Vagina (tissue), 2 donors: ENCODE measurements at regions not wholly inside any gene's neighbourhood (a gene's known extent, or its start where the extent isn't known, plus 50 kb on each side); places are given as distances from the start of the nearest gene placed in this dataset.

Experiments used
- DNase-seq, 2 donors: peaks; one replicate each; pipeline ENCODE4 v3.0.0-alpha.2; 2017; ENCODE audit errors: extremely low spot score in 2 of 2
- H3K27ac ChIP-seq: fragments of 200-600 bp; sonication (generic); one replicate; pipeline ENCODE4 v1.5.1; 2019
- H3K27me3 ChIP-seq: fragments of 200-600 bp; sonication (generic); one replicate; pipeline ENCODE4 v1.5.1; 2019
- H3K36me3 ChIP-seq, 2 donors: fragments of 200-600 bp; sonication (generic); one replicate each; pipeline ENCODE4 v1.5.1; 2017 to 2019
- H3K4me1 ChIP-seq: fragments of 200-600 bp; sonication (generic); one replicate; pipeline ENCODE4 v1.5.1; 2019
- H3K4me3 ChIP-seq, 2 donors: fragments of 200-600 bp; sonication (generic); 1 replicate in 1 of 2; 2 replicates in 1 of 2; pipeline ENCODE4 v1.5.1; 2016 to 2019
- H3K9me3 ChIP-seq: fragments of 200-600 bp; sonication (generic); one replicate; pipeline ENCODE4 v1.5.1; 2019
- POLR2A ChIP-seq, 2 donors: fragments of 450-650 bp; IDR thresholded peaks; one replicate each; pipeline ENCODE4 v1.6.1; 2017; ENCODE audit warnings: antibody characterized with exemption in 2 of 2, mild to moderate bottlenecking in 2 of 2, moderate library complexity in 2 of 2
- POLR2AphosphoS5 ChIP-seq, 2 donors: sonication (generic); formaldehyde crosslinking; IDR thresholded peaks; one replicate each; pipeline ENCODE4 v1.9.0; 2017; ENCODE audit warnings: antibody characterized with exemption in 2 of 2, mild to moderate bottlenecking in 2 of 2, low read depth in 1 of 2; ENCODE audit not compliant: insufficient read depth in 1 of 2
- intact Hi-C: fragments of 100-400 bp; cut with DNase I; formaldehyde crosslinking; loops from one replicate; pipeline ENCODE4 v1.15.1; 2023
- TF ChIP-seq, protein P1 (sequence below), 3 experiments: fragments of 450-650 bp in 2 of 3; fragments of 200-600 bp in 1 of 3; sonication (generic) in 1 of 3; IDR thresholded peaks; one replicate each; pipeline ENCODE4 v1.5.1; 2017 to 2019; ENCODE audit warnings: antibody characterized with exemption in 3 of 3, mild to moderate bottlenecking in 2 of 3, moderate library complexity in 2 of 3

DNA sequence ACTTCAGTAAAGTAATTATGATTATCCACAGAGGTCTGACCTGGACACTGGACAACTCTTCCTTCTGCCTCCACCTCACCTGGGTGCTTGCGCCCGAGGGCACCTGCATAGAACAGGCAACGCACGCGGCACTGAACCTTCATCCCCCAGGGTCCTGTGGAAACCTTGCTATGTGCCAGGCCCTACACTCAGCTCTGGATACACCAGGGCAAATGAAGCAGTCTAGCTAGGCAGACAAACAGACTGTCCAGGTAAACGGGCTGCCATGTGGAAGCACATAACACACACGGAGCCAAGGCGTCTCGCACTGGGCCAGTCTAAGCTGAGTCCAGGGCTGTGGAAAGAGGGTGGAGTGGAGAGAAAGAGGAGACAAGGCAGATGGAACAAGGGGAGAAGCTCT lies 109.3 kb upstream of the AFDN start:
- Histone ChIP-seq H3K27ac (no peak overlapping the region), H3K27me3 (no peaks in the 10 kb centered on the region), H3K4me3 (no peak overlapping the region), H3K9me3 (no peaks in the 10 kb centered on the region), H3K4me1 (no peaks in the 10 kb centered on the region), H3K36me3 (no peaks in the 10 kb centered on the region)
- intact Hi-C loops: no loop called here
- TF ChIP-seq, protein P1, sequence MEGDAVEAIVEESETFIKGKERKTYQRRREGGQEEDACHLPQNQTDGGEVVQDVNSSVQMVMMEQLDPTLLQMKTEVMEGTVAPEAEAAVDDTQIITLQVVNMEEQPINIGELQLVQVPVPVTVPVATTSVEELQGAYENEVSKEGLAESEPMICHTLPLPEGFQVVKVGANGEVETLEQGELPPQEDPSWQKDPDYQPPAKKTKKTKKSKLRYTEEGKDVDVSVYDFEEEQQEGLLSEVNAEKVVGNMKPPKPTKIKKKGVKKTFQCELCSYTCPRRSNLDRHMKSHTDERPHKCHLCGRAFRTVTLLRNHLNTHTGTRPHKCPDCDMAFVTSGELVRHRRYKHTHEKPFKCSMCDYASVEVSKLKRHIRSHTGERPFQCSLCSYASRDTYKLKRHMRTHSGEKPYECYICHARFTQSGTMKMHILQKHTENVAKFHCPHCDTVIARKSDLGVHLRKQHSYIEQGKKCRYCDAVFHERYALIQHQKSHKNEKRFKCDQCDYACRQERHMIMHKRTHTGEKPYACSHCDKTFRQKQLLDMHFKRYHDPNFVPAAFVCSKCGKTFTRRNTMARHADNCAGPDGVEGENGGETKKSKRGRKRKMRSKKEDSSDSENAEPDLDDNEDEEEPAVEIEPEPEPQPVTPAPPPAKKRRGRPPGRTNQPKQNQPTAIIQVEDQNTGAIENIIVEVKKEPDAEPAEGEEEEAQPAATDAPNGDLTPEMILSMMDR (IDR thresholded peaks at IDR 0.05): no peak
- TF ChIP-seq POLR2AphosphoS5 (IDR thresholded peaks at IDR 0.05; ENCODE audit: insufficient read depth in 1 of 2, low read depth in 1 of 2): no peak
- TF ChIP-seq POLR2A (IDR thresholded peaks at IDR 0.05): no peak
- peak in 1 of 2 donors; percentile 64 for DNase-seq

DNA sequence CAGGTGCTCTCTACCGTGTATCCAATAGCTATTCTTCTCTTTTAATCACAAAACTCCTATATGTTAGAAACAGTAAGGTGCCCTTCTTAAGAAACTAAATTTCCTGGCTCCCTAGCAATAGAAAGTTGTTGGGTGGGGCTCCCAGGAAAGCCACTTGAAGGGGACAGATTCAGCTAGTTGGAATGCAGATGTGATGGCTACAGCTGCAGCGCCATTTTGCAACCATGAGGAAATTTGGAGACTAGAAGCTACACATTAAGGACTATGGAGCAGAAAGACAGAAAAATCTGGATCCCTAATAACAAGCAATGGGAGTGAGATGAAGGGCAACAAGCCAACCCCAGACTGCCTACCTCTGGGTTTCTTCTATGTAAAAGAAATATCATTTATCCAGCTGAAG lies 108.8 kb upstream of the AFDN start:
- peak in 1 of 2 donors; percentile 37 for DNase-seq
- H3K27ac ChIP-seq: no peak overlapping the region
- H3K4me1 ChIP-seq: no peaks in the 10 kb centered on the region
- TF ChIP-seq, protein P1 (IDR thresholded peaks at IDR 0.05): no peak
- TF ChIP-seq POLR2A (IDR thresholded peaks at IDR 0.05) (no peak), POLR2AphosphoS5 (IDR thresholded peaks at IDR 0.05; ENCODE audit: insufficient read depth in 1 of 2, low read depth in 1 of 2) (no peak)
- no peaks in the 10 kb centered on the region for H3K27me3 ChIP-seq
- no peaks in the 10 kb centered on the region for H3K9me3 ChIP-seq
- intact Hi-C loops: no loop called here
- no peaks in the 10 kb centered on the region for H3K36me3 ChIP-seq
- H3K4me3 ChIP-seq: no peak overlapping the region

DNA sequence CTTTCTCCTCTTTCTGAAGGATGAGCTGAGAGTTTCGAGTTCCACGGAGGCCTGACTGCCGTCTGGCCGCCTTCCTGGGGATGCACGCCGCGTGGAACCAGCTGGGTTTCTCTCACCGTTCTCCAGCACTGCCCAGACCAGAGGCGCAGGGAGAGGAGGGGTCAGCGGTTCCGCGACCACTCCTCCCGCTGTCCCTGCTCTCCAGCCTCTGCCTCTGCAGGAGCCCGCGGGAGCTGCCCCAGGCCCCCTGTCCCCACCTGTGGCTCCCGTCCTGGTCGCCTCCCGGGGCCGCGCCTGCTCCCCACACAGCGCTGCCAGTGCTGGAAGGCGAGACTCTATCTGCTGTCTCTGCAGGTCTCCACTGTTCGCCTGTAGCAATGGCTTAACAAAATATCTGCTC lies 106.8 kb upstream of the AFDN start:
- Histone ChIP-seq H3K9me3 (no peaks in the 10 kb centered on the region), H3K27me3 (no peaks in the 10 kb centered on the region), H3K36me3 (no peaks in the 10 kb centered on the region), H3K27ac (no peak overlapping the region), H3K4me1 (no peaks in the 10 kb centered on the region), H3K4me3 (no peak overlapping the region)
- no peak for TF ChIP-seq POLR2AphosphoS5 (IDR thresholded peaks at IDR 0.05; ENCODE audit: insufficient read depth in 1 of 2, low read depth in 1 of 2)
- TF ChIP-seq POLR2A (IDR thresholded peaks at IDR 0.05): no peak
- intact Hi-C loops: no loop called here
- DNase-seq: no peak

DNA sequence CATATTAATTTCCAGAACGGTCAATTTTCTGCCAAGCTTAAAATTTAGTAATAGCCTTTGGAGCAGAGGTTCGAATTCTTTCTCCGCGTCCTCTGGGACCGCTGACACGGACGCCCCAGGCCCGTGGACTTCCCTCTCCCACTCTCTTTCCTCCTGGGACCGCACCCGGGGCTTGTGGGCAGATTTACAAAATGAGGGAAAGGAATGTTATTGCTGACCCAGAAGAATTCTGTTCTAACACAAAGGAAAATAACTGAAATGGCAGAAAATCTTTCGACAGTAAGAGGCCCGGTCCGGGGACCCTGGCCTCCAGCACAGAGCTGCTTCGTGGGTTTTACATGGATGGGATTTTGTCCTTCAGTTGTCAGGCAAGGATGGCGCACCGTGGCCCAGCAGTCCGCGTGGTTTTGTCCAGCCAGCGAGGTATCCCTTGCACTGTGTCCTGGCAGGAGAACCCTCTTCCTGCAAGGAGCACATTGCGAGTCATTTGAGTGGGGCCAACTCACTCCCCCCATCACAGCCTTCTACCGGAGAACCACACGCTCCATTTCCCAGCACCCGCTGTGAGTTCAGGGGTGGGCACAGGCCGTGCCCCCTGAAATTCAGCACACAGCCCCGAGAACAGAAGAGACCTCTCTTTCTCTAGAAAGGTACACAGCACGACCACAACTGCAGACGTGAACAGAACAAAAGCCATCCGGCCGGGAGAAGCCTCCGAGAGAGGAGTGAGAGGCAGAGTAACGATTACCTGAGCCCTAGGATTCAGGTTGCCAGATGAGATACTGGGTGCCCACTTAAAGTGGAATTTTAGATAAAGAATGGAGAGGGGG lies 106.0 kb upstream of the AFDN start:
- H3K9me3 ChIP-seq: no peaks in the 10 kb centered on the region
- H3K4me1 ChIP-seq: no peaks in the 10 kb centered on the region
- H3K36me3 ChIP-seq: no peaks in the 10 kb centered on the region
- no peak for DNase-seq
- no peak overlapping the region for H3K4me3 ChIP-seq
- TF ChIP-seq, protein P1 (IDR thresholded peaks at IDR 0.05): no peak
- TF ChIP-seq POLR2A (IDR thresholded peaks at IDR 0.05): no peak
- TF ChIP-seq POLR2AphosphoS5 (IDR thresholded peaks at IDR 0.05; ENCODE audit: insufficient read depth in 1 of 2, low read depth in 1 of 2): no peak
- intact Hi-C loops: no loop called here
- H3K27ac ChIP-seq: no peak overlapping the region
- no peaks in the 10 kb centered on the region for H3K27me3 ChIP-seq

DNA sequence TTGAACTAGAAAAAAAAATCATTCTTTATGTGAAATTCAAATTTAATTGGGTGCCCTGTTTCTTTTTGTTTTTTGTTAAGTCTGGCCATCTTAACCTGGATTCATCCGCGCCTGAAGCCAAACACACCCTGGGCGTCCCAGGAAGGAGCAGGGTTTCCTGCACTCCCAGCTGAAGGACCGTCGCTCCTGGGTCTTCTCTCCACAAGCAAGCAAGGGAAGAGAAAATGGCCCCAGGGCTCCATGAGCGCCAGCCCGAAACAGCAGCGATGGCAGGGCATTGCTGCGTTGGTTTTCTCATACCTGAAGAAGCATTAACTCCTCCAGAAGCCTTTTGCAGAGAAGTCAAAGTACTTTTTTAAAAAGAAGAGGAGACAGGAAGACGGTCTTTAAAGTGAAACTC lies 105.4 kb upstream of the AFDN start:
- Histone ChIP-seq H3K9me3 (no peaks in the 10 kb centered on the region), H3K4me3 (no peak overlapping the region), H3K4me1 (no peaks in the 10 kb centered on the region), H3K27me3 (no peaks in the 10 kb centered on the region), H3K27ac (no peak overlapping the region), H3K36me3 (no peaks in the 10 kb centered on the region)
- intact Hi-C loops: no loop called here
- no peak for DNase-seq
- TF ChIP-seq, protein P1 (IDR thresholded peaks at IDR 0.05): no peak
- no peak for TF ChIP-seq POLR2AphosphoS5 (IDR thresholded peaks at IDR 0.05; ENCODE audit: insufficient read depth in 1 of 2, low read depth in 1 of 2)
- no peak for TF ChIP-seq POLR2A (IDR thresholded peaks at IDR 0.05)
